Astrocyte (in vitro differentiated cells and primary cell): ENCODE measurements at regions not wholly inside any gene's neighbourhood (a gene's known extent, or its start where the extent isn't known, plus 50 kb on each side); places are given as distances from the start of the nearest gene placed in this dataset.

Source experiments
- DNase-seq: peaks from one replicate; pipeline ENCODE4 v3.0.0-alpha.2; 2010; ENCODE audit warnings: low read depth
- FAIRE-seq: peaks from 2 replicates; lab custom pipeline; 2011; peaks lifted over from hg19 to GRCh38; lab: Jason Lieb, UNC
- H2AFZ ChIP-seq: 2 replicates; pipeline ENCODE4 v1.6.0; 2012; ENCODE audit warnings: low read depth, low read length, inconsistent platforms
- H3K27ac ChIP-seq: 2 replicates; pipeline ENCODE4 v1.5.1; 2011; ENCODE audit warnings: low read depth, low read length, inconsistent platforms
- H3K27me3 ChIP-seq: 2 replicates; pipeline ENCODE4 v1.6.0; 2011; ENCODE audit warnings: low read length, inconsistent platforms; ENCODE audit not compliant: insufficient read depth
- H3K36me3 ChIP-seq: 2 replicates; pipeline ENCODE4 v1.5.1; 2011; ENCODE audit warnings: low read length, inconsistent platforms; ENCODE audit not compliant: insufficient read depth
- H3K4me1 ChIP-seq: 2 replicates; pipeline ENCODE4 v1.5.1; 2011; ENCODE audit warnings: low read length, inconsistent platforms; ENCODE audit not compliant: insufficient read depth
- H3K4me2 ChIP-seq: 2 replicates; pipeline ENCODE4 v1.6.0; 2012; ENCODE audit warnings: low read length, inconsistent platforms
- H3K4me3 ChIP-seq: 2 replicates; pipeline ENCODE4 v1.5.1; 2011; ENCODE audit warnings: low read depth, mild to moderate bottlenecking, low read length, inconsistent platforms; ENCODE audit not compliant: insufficient read depth
- H3K79me2 ChIP-seq: 2 replicates; pipeline ENCODE4 v1.6.0; 2012; ENCODE audit warnings: mild to moderate bottlenecking, low read length, inconsistent platforms; ENCODE audit not compliant: insufficient read depth
- H3K9ac ChIP-seq: 2 replicates; pipeline ENCODE4 v1.6.0; 2012; ENCODE audit warnings: mild to moderate bottlenecking, low read length, inconsistent platforms
- H3K9me3 ChIP-seq: 2 replicates; pipeline ENCODE4 v1.5.1; 2012; ENCODE audit warnings: low read depth, mild to moderate bottlenecking, low read length, inconsistent platforms; ENCODE audit not compliant: insufficient read depth
- H4K20me1 ChIP-seq: 2 replicates; pipeline ENCODE4 v1.6.0; 2012; ENCODE audit warnings: low read length, inconsistent platforms; ENCODE audit not compliant: insufficient read depth
- H3K27ac Mint-ChIP-seq: one replicate; pipeline ENCODE4 v1.8.0; 2021; ENCODE audit warnings: mild to moderate bottlenecking, mixed read lengths; ENCODE audit not compliant: unreplicated experiment
- H3K27me3 Mint-ChIP-seq: one replicate; pipeline ENCODE4 v1.8.0; 2021; ENCODE audit warnings: low read depth, mixed read lengths; ENCODE audit not compliant: unreplicated experiment
- H3K36me3 Mint-ChIP-seq: one replicate; pipeline ENCODE4 v1.8.0; 2021; ENCODE audit warnings: low read depth, mixed read lengths; ENCODE audit not compliant: unreplicated experiment
- H3K4me1 Mint-ChIP-seq: one replicate; pipeline ENCODE4 v1.8.0; 2021; ENCODE audit warnings: low read depth, mixed read lengths; ENCODE audit not compliant: unreplicated experiment
- H3K4me3 Mint-ChIP-seq: one replicate; pipeline ENCODE4 v1.8.0; 2021; ENCODE audit warnings: mild to moderate bottlenecking, moderate library complexity, mixed read lengths; ENCODE audit not compliant: unreplicated experiment
- H3K9me3 Mint-ChIP-seq: one replicate; pipeline ENCODE4 v1.8.0; 2021; ENCODE audit warnings: mild to moderate bottlenecking, mixed read lengths; ENCODE audit not compliant: unreplicated experiment
- EZH2 ChIP-seq: IDR thresholded peaks from 2 replicates; pipeline ENCODE4 v1.6.1; 2012; ENCODE audit warnings: mild to moderate bottlenecking, low read length, inconsistent platforms; ENCODE audit not compliant: insufficient read depth
- TF ChIP-seq, protein P1 (sequence below): IDR thresholded peaks from 2 replicates; pipeline ENCODE4 v1.5.1; 2011; ENCODE audit warnings: low read depth, mild to moderate bottlenecking, inconsistent platforms, low read length, moderate library complexity; ENCODE audit not compliant: insufficient read depth

- FAIRE-seq: no peak
- Mint-ChIP-seq H3K4me3 (no peak overlapping the region), H3K36me3 (no peaks in the 10 kb centered on the region), H3K9me3 (peaks cover 4% of the 10 kb centered on the region), H3K4me1 (peaks cover 5% of the 10 kb centered on the region), H3K27ac (no peak overlapping the region), H3K27me3 (peaks cover 39% of the 10 kb centered on the region)
- no peaks in the 10 kb centered on the region for H3K79me2 ChIP-seq
- no peak overlapping the region for H3K4me3 ChIP-seq
- TF ChIP-seq, protein P1, sequence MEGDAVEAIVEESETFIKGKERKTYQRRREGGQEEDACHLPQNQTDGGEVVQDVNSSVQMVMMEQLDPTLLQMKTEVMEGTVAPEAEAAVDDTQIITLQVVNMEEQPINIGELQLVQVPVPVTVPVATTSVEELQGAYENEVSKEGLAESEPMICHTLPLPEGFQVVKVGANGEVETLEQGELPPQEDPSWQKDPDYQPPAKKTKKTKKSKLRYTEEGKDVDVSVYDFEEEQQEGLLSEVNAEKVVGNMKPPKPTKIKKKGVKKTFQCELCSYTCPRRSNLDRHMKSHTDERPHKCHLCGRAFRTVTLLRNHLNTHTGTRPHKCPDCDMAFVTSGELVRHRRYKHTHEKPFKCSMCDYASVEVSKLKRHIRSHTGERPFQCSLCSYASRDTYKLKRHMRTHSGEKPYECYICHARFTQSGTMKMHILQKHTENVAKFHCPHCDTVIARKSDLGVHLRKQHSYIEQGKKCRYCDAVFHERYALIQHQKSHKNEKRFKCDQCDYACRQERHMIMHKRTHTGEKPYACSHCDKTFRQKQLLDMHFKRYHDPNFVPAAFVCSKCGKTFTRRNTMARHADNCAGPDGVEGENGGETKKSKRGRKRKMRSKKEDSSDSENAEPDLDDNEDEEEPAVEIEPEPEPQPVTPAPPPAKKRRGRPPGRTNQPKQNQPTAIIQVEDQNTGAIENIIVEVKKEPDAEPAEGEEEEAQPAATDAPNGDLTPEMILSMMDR: no peak
- no peak for TF ChIP-seq EZH2
- H3K4me1 ChIP-seq: peaks cover 10% of the 10 kb centered on the region
- no peaks in the 10 kb centered on the region for H4K20me1 ChIP-seq
- no peaks in the 10 kb centered on the region for H3K9me3 ChIP-seq
- H3K9ac ChIP-seq: no peak overlapping the region
- no peak overlapping the region for H3K27ac ChIP-seq
- DNase-seq: no peak
- peaks cover 21% of the 10 kb centered on the region for H3K27me3 ChIP-seq
- peak overlapping the region; percentile 25 for H3K4me2 ChIP-seq
- no peaks in the 10 kb centered on the region for H3K36me3 ChIP-seq
- H2AFZ ChIP-seq: no peak overlapping the region
These were observed 71.1 kb upstream of the BLCAP start for GRCh38 chr20:37598575-37599342.

DNA sequence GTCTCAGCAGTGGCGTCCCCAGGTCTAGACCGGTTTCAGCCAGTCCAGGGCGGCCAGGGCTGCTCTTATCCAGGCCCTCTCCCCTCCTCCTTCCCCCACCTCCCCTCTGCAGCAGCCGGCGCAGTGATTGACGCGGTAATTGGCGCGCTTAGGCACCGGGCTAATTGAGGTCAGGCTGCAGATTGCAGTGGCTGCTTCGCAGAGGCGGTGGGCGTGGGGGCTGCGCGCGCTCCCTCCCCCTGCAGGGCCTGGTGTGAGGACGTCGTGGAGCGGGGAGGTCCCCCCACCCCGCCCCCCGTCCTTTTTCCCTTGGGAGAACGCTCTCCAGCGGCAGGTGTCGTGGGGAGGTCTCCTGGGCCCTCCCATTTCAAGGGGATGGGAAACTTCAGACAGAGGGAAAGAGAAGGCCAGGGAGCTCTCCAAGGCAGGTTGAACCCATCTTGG, 70.4 kb upstream of the BLCAP start:
- TF ChIP-seq EZH2: no peak
- TF ChIP-seq, protein P1: no peak
- Histone ChIP-seq H3K79me2 (no peaks in the 10 kb centered on the region), H3K4me1 (peaks cover 10% of the 10 kb centered on the region), H3K4me2 (no peak overlapping the region), H3K36me3 (no peaks in the 10 kb centered on the region), H3K4me3 (no peak overlapping the region), H2AFZ (no peak overlapping the region), H3K27me3 (peaks cover 28% of the 10 kb centered on the region), H3K9me3 (no peaks in the 10 kb centered on the region), H3K27ac (no peak overlapping the region), H3K9ac (no peak overlapping the region), H4K20me1 (no peaks in the 10 kb centered on the region)
- Mint-ChIP-seq H3K27me3 (peaks cover 41% of the 10 kb centered on the region), H3K36me3 (no peaks in the 10 kb centered on the region), H3K4me3 (no peak overlapping the region), H3K27ac (no peak overlapping the region), H3K9me3 (peaks cover 4% of the 10 kb centered on the region), H3K4me1 (peaks cover 5% of the 10 kb centered on the region)
- DNase-seq: no peak
- FAIRE-seq: no peak
